Natural killer cell (primary cell): ENCODE measurements at regions not wholly inside any gene's neighbourhood (a gene's known extent, or its start where the extent isn't known, plus 50 kb on each side); places are given as distances from the start of the nearest gene placed in this dataset.

Experiments
- ATAC-seq, 3 donors: fragments of 150-1000 bp in 2 of 3; fragments of 200-7000 bp in 1 of 3; cut with Tn5 transposase; 1 replicate in 1 of 3; 2 replicates in 2 of 3; pipeline ENCODE4 v1.10.0; 2021; ENCODE audit warnings: mild to moderate bottlenecking in 2 of 3, moderate library complexity in 2 of 3
- DNase-seq, 2 donors: peaks; one replicate each; pipeline versions ENCODE4 v3.0.0 to v3.0.0-alpha.2; 2013 to 2021; ENCODE audit warnings: mixed read lengths in 1 of 2
- H3K27ac ChIP-seq: one replicate; pipeline ENCODE4 v1.5.1; 2013; ENCODE audit warnings: mild to moderate bottlenecking, low read length
- H3K27me3 ChIP-seq: one replicate; pipeline ENCODE4 v1.6.1; 2013; ENCODE audit warnings: low read length; ENCODE audit not compliant: control insufficient read depth, insufficient read depth
- H3K36me3 ChIP-seq: one replicate; pipeline ENCODE4 v1.6.1; 2013; ENCODE audit warnings: low read length; ENCODE audit not compliant: control insufficient read depth, insufficient read depth
- H3K4me1 ChIP-seq: one replicate; pipeline ENCODE4 v1.6.1; 2013; ENCODE audit warnings: low read length; ENCODE audit not compliant: control insufficient read depth, insufficient read depth
- H3K4me3 ChIP-seq: one replicate; pipeline ENCODE4 v1.5.1; 2013; ENCODE audit warnings: low read length
- H3K9me3 ChIP-seq: one replicate; pipeline ENCODE4 v1.6.1; 2013; ENCODE audit warnings: low read length; ENCODE audit not compliant: control insufficient read depth, insufficient read depth
- H3K27ac Mint-ChIP-seq, 2 donors: one replicate each; pipeline ENCODE4 v1.8.0; 2022; ENCODE audit warnings: mild to moderate bottlenecking in 2 of 2, mixed read lengths in 2 of 2, moderate library complexity in 1 of 2
- H3K27me3 Mint-ChIP-seq, 2 donors: one replicate each; pipeline ENCODE4 v1.8.0; 2022; ENCODE audit warnings: low read depth in 2 of 2, mixed read lengths in 2 of 2
- H3K36me3 Mint-ChIP-seq: one replicate; pipeline ENCODE4 v1.8.0; 2022; ENCODE audit warnings: mixed read lengths
- H3K4me1 Mint-ChIP-seq, 2 donors: one replicate each; pipeline ENCODE4 v1.8.0; 2022; ENCODE audit warnings: mixed read lengths in 2 of 2
- H3K4me3 Mint-ChIP-seq: one replicate; pipeline ENCODE4 v1.8.0; 2022; ENCODE audit warnings: mild to moderate bottlenecking, moderate library complexity, mixed read lengths
- H3K9me3 Mint-ChIP-seq, 2 donors: one replicate each; pipeline ENCODE4 v1.8.0; 2022; ENCODE audit warnings: mixed read lengths in 2 of 2
- WGBS: methylation state at CpG from one replicate; pipeline ENCODE4 v1.1.7; 2013; ENCODE audit warnings: missing lambda C conversion rate; ENCODE audit not compliant: insufficient coverage; 5-methylcytosine and 5-hydroxymethylcytosine counted together
- intact Hi-C: fragments of 100-400 bp; cut with micrococcal nuclease; formaldehyde crosslinking; loops from one replicate; pipeline ENCODE4 v1.14.2; 2022
- TF ChIP-seq, protein P1 (sequence below): fragments of 200-600 bp; IDR thresholded peaks from one replicate; pipeline ENCODE4 v1.8.0; 2022; ENCODE audit warnings: antibody characterized with exemption

DNA sequence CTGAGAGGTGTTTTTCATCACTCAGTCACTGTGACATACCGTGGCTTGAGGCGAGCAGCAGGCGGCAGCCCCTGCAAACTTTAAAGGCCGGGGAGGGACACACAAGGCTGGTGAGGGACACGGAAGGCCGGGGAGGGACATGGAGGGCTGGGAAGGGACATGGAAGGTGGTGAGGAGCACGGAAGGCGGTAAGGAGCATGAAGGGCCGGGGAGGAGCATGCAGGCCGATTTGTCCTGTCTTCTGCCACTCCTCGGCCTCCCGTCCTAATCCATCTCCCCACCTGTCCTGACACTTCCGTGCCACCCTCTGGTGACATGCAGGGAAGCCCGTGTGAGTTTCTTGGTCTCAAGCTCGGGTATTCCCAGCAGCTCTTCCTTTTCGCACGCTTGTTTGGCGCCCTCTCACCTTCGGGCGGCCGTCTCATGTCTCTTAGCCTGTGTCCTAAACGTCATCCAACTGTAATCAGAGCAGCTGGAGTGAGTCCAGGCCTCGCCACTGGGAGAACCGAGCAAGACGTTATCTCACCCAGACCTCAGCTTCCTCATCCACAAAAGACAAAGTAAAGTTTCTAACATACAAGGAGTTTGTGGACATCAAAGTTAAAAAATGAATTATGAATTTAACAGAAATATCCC is 126.5 kb downstream of the MRPL36 start:
- TF ChIP-seq, protein P1, sequence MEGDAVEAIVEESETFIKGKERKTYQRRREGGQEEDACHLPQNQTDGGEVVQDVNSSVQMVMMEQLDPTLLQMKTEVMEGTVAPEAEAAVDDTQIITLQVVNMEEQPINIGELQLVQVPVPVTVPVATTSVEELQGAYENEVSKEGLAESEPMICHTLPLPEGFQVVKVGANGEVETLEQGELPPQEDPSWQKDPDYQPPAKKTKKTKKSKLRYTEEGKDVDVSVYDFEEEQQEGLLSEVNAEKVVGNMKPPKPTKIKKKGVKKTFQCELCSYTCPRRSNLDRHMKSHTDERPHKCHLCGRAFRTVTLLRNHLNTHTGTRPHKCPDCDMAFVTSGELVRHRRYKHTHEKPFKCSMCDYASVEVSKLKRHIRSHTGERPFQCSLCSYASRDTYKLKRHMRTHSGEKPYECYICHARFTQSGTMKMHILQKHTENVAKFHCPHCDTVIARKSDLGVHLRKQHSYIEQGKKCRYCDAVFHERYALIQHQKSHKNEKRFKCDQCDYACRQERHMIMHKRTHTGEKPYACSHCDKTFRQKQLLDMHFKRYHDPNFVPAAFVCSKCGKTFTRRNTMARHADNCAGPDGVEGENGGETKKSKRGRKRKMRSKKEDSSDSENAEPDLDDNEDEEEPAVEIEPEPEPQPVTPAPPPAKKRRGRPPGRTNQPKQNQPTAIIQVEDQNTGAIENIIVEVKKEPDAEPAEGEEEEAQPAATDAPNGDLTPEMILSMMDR: no peak
- Mint-ChIP-seq H3K27ac (no peak overlapping the region), H3K36me3 (no peaks in the 10 kb centered on the region), H3K27me3 (peaks cover 47 to 72% of the 10 kb centered on the region in 2 donors), H3K4me3 (no peak overlapping the region), H3K4me1 (no peaks in the 10 kb centered on the region), H3K9me3 (no peaks in the 10 kb centered on the region)
- no peak for ATAC-seq
- H3K36me3 ChIP-seq: no peaks in the 10 kb centered on the region
- no peak for DNase-seq
- no peaks in the 10 kb centered on the region for H3K9me3 ChIP-seq
- no peaks in the 10 kb centered on the region for H3K4me1 ChIP-seq
- WGBS: 32% methylated on average over 25 of the region's 25 CpGs
- no peak overlapping the region for H3K4me3 ChIP-seq
- intact Hi-C loops: no loop called here
- H3K27ac ChIP-seq: no peak overlapping the region
- H3K27me3 ChIP-seq: peaks cover 8% of the 10 kb centered on the region

DNA sequence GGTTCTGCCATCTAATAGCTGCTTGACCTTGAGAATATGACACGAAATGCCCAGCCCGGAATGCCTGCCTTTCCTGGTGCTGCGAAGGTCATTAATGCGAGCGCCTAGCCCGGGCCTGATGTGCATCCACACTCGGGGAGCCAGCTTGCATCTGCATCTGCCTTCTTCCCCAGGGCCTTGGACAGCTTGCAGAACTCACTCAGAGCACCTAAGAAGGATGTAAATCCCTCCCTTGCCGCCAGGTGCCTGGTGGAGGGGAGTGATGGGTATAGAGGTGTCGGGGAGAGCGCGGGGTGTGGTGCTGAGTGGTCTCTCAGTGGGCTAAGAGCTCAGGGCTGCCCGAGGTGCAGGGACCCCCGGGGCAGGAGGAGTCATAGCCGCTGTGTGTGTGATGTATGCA is 127.2 kb downstream of the MRPL36 start:
- no peaks in the 10 kb centered on the region for H3K9me3 ChIP-seq
- no peak overlapping the region for H3K4me3 ChIP-seq
- H3K36me3 ChIP-seq: no peaks in the 10 kb centered on the region
- Mint-ChIP-seq H3K4me3 (no peak overlapping the region), H3K9me3 (no peaks in the 10 kb centered on the region), H3K27me3 (peaks cover 49 to 64% of the 10 kb centered on the region in 2 donors), H3K27ac (no peak overlapping the region), H3K4me1 (no peaks in the 10 kb centered on the region), H3K36me3 (no peaks in the 10 kb centered on the region)
- TF ChIP-seq, protein P1: no peak
- no peak for DNase-seq
- intact Hi-C loops: no loop called here
- no peak overlapping the region for H3K27ac ChIP-seq
- no peak for ATAC-seq
- 71% methylated on average over 14 of the region's 14 CpGs for WGBS
- peaks cover 12% of the 10 kb centered on the region for H3K27me3 ChIP-seq
- peaks cover 4% of the 10 kb centered on the region for H3K4me1 ChIP-seq

DNA sequence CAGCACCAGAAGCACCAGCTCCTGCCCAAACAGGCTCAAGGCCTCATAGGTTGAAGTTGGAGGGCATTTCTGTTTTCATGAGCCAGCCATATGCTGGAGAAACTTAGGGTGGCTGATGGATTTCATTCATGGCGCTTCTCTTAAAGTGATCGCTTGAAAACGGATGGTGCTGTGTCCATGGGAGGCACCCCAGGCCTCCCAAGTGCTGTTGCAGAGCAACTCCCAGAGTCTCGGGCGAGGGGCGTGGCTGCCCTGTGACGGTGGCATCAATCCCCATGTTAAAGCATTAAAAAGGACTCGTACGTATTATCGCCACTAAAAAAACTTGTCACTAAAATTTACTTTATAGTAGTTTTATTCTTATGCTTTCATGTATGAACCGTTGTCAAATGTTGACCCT is 128.3 kb downstream of the MRPL36 start:
- H3K4me1 Mint-ChIP-seq: no peaks in the 10 kb centered on the region
- H3K27ac Mint-ChIP-seq: no peak overlapping the region
- no peak for ATAC-seq
- H3K9me3 Mint-ChIP-seq: no peaks in the 10 kb centered on the region
- intact Hi-C loops: no loop called here
- no peaks in the 10 kb centered on the region for H3K36me3 ChIP-seq
- 87% methylated on average over 10 of the region's 11 CpGs for WGBS
- no peak overlapping the region for H3K4me3 ChIP-seq
- TF ChIP-seq, protein P1: no peak
- peaks cover 49 to 62% of the 10 kb centered on the region in 2 donors for H3K27me3 Mint-ChIP-seq
- H3K4me3 Mint-ChIP-seq: no peak overlapping the region
- no peaks in the 10 kb centered on the region for H3K36me3 Mint-ChIP-seq
- no peak overlapping the region for H3K27ac ChIP-seq
- H3K4me1 ChIP-seq: peaks cover 8% of the 10 kb centered on the region
- no peaks in the 10 kb centered on the region for H3K9me3 ChIP-seq
- DNase-seq: no peak
- peaks cover 17% of the 10 kb centered on the region for H3K27me3 ChIP-seq

DNA sequence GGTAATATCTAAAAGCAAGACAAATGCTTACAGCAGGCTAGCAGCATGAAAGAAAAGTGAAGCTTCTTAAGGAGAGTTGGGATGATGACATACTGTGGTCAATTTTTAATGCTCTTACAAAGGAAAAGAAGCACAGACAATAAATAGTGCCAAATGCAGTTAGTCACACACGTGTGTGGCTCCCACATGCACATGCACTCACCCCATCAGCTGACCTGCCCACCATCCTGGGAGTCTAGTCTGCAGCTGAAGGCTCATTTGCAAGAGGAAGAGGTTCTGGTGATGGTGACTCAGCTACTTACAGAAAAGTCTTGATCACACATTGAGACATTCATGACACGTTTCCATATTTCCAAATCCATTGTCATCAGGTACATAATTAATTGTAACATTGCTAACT is 129.3 kb downstream of the MRPL36 start:
- ATAC-seq (no peak), DNase-seq (no peak)
- peaks cover 0 to 4% of the 10 kb centered on the region in 2 donors for H3K4me1 Mint-ChIP-seq
- no peaks in the 10 kb centered on the region for H3K36me3 ChIP-seq
- peaks cover 58 to 69% of the 10 kb centered on the region in 2 donors for H3K27me3 Mint-ChIP-seq
- no peaks in the 10 kb centered on the region for H3K9me3 ChIP-seq
- H3K36me3 Mint-ChIP-seq: no peaks in the 10 kb centered on the region
- peaks cover 8% of the 10 kb centered on the region for H3K4me1 ChIP-seq
- H3K9me3 Mint-ChIP-seq: no peaks in the 10 kb centered on the region
- H3K4me3 Mint-ChIP-seq: no peak overlapping the region
- WGBS: 27% methylated on average over 1 of the region's 2 CpGs
- peaks cover 26% of the 10 kb centered on the region for H3K27me3 ChIP-seq
- no peak overlapping the region for H3K27ac Mint-ChIP-seq
- TF ChIP-seq, protein P1: no peak
- intact Hi-C loops: no loop called here
- H3K4me3 ChIP-seq: no peak overlapping the region
- no peak overlapping the region for H3K27ac ChIP-seq
